Mesodermal cell (in vitro differentiated cells): ENCODE measurements at regions not wholly inside any gene's neighbourhood (a gene's known extent, or its start where the extent isn't known, plus 50 kb on each side); places are given as distances from the start of the nearest gene placed in this dataset.

Experiments
- H3K27ac ChIP-seq: 2 replicates; pipeline ENCODE4 v1.7.0; 2013; ENCODE audit warnings: mild to moderate bottlenecking, low read depth, low read length, moderate library complexity; ENCODE audit not compliant: severe bottlenecking
- H3K36me3 ChIP-seq: 2 replicates; pipeline ENCODE4 v1.7.1; 2013; ENCODE audit warnings: mild to moderate bottlenecking, low read length, moderate library complexity; ENCODE audit not compliant: control insufficient read depth, insufficient read depth
- H3K4me1 ChIP-seq: one replicate; pipeline ENCODE4 v1.7.1; 2013; ENCODE audit warnings: mild to moderate bottlenecking, low read length; ENCODE audit not compliant: insufficient read depth, control insufficient read depth, poor library complexity, severe bottlenecking
- H3K4me3 ChIP-seq: 2 replicates; pipeline ENCODE4 v1.7.0; 2013; ENCODE audit warnings: low read length, control low read depth, mild to moderate bottlenecking; ENCODE audit not compliant: insufficient read depth, poor library complexity, severe bottlenecking; ENCODE audit errors: extremely low read depth
- H3K9me3 ChIP-seq: 2 replicates; pipeline ENCODE4 v1.7.1; 2013; ENCODE audit warnings: mild to moderate bottlenecking, low read length, moderate library complexity; ENCODE audit not compliant: control insufficient read depth
- WGBS, 2 experiments: methylation state at CpG; one replicate each; pipeline ENCODE4 v1.1.5; 2013; ENCODE audit warnings: missing lambda C conversion rate in 2 of 2; ENCODE audit not compliant: insufficient coverage in 2 of 2; 5-methylcytosine and 5-hydroxymethylcytosine counted together

GRCh38 chr4:56259655-56260054 is 127.6 kb downstream of the AASDH start:
- peaks cover 9% of the 10 kb centered on the region for H3K4me1 ChIP-seq
- 61 to 85% methylated on average over 2 of the region's 2 CpGs for whole genome bisulfite sequencing, 2 experiments
- no peaks in the 10 kb centered on the region for H3K9me3 ChIP-seq
- no peaks in the 10 kb centered on the region for H3K36me3 ChIP-seq
- no peak overlapping the region for H3K27ac ChIP-seq
- H3K4me3 ChIP-seq: no peak overlapping the region

DNA sequence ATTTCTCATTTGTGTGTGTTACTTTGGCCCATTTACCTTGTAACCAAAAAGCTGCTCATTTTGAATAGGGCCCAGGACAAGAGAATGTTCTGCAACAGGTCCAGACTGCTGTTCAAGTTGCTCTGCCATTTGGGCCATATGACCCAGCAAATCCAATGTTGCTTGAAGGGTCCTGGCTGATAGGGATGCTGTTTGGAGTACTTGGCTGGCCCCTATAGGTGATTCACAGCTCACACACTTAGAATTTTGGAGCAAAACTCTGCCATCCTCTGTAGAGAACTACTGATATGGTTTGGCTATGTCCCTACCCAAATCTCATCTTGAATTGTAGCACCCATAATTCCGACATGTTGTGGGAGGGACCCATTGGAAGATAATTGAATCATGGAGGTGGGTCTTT is 131.5 kb downstream of the AASDH start:
- peaks cover 9% of the 10 kb centered on the region for H3K4me1 ChIP-seq
- WGBS, 2 experiments: 80% methylated on average over 1 of the region's 1 CpG; no CpG with 5 or more reads in 1 of the 2 experiments
- no peak overlapping the region for H3K4me3 ChIP-seq
- no peaks in the 10 kb centered on the region for H3K9me3 ChIP-seq
- no peaks in the 10 kb centered on the region for H3K36me3 ChIP-seq
- no peak overlapping the region for H3K27ac ChIP-seq

- no peaks in the 10 kb centered on the region for H3K36me3 ChIP-seq
- WGBS, 2 experiments: 91 to 100% methylated on average over 2 to 3 of the region's 4 CpGs
- H3K9me3 ChIP-seq: no peaks in the 10 kb centered on the region
- peaks cover 2% of the 10 kb centered on the region for H3K4me1 ChIP-seq
- H3K4me3 ChIP-seq: no peak overlapping the region
- H3K27ac ChIP-seq: no peak overlapping the region
Observed at GRCh38 chr4:56253666-56254305, 133.5 kb downstream of the AASDH start.

- Histone ChIP-seq H3K36me3 (no peaks in the 10 kb centered on the region), H3K4me3 (no peak overlapping the region), H3K4me1 (no peaks in the 10 kb centered on the region), H3K27ac (no peak overlapping the region), H3K9me3 (no peaks in the 10 kb centered on the region)
- 90 to 100% methylated on average over 2 to 3 of the region's 4 CpGs for WGBS, 2 experiments
Observed at GRCh38 chr4:56252561-56253152, 134.6 kb downstream of the AASDH start.

DNA sequence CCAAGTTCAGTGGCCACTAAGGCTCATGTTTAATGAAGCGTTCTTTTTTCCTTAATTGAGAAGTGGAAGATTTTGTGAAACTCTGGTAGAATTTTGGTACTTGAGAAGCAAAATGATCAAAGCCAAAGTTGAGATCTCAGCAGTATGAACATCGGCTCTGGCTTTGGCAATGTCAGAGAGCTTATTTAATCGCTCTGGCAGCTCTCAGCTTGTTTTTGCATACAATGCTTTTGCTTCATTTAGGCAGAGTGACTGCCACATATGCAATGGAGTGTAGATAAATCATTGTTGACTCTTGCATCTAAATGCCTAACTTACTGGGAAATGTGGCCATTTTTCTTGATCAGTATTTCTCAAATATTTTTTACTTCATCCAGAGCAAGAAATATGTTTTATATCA is 135.7 kb downstream of the AASDH start:
- Histone ChIP-seq H3K4me1 (no peaks in the 10 kb centered on the region), H3K4me3 (no peak overlapping the region), H3K9me3 (no peaks in the 10 kb centered on the region), H3K36me3 (no peaks in the 10 kb centered on the region), H3K27ac (no peak overlapping the region)
- WGBS, 2 experiments: 92 to 97% methylated on average over 3 of the region's 3 CpGs

DNA sequence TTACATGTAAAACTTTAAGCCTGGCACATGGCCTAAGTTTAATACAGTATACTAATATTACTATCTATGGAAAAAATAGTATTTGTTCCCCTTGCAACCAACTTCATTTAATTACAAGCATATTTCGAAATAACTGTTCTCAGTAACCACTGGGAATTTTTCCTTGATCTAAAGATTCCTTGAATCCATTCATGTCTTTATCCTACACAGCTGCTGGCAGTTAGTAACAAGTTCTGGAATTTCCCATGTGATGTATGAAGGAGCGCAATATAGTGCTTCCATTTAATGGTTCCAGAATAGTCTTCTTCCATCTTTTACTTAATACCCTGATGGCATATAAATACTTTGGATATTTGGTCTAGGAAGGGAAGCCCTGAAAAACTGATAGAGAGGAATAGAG is 136.5 kb downstream of the AASDH start:
- Histone ChIP-seq H3K4me3 (no peak overlapping the region), H3K4me1 (no peaks in the 10 kb centered on the region), H3K27ac (no peak overlapping the region), H3K9me3 (no peaks in the 10 kb centered on the region), H3K36me3 (no peaks in the 10 kb centered on the region)
- WGBS, 2 experiments: no CpG with 5 or more reads among the region's 2 CpGs

DNA sequence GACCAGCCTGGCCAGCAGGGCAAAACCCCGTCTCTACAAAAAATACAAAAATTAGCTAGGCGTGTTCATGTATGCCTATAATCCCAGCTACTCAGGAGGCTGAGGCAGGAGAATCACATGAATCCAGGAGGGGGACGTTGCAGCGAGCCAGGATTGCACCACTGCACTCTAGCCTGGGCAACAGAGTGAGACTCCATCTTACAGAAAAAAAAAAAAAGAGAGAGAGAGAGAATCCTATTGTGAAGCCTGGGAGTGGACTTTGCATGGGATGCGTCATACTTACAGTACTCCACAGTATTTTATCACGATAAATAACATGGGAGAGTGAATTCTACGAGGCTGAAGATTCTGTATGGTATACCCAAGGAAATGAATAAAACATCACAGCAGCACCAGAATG is 139.6 kb downstream of the AASDH start:
- no peak overlapping the region for H3K27ac ChIP-seq
- no peak overlapping the region for H3K4me3 ChIP-seq
- peaks cover 3% of the 10 kb centered on the region for H3K4me1 ChIP-seq
- 91 to 93% methylated on average over 2 to 4 of the region's 7 CpGs for WGBS, 2 experiments
- no peaks in the 10 kb centered on the region for H3K9me3 ChIP-seq
- H3K36me3 ChIP-seq: no peaks in the 10 kb centered on the region

GRCh38 chr4:56246233-56246610 is 141.1 kb downstream of the AASDH start:
- H3K36me3 ChIP-seq: no peaks in the 10 kb centered on the region
- H3K4me1 ChIP-seq: peaks cover 4% of the 10 kb centered on the region
- no peaks in the 10 kb centered on the region for H3K9me3 ChIP-seq
- 75 to 77% methylated on average over 2 of the region's 3 CpGs for WGBS, 2 experiments
- H3K27ac ChIP-seq: no peak overlapping the region
- H3K4me3 ChIP-seq: no peak overlapping the region

GRCh38 chr4:56245547-56246232 is 141.6 kb downstream of the AASDH start:
- H3K36me3 ChIP-seq: no peaks in the 10 kb centered on the region
- H3K4me1 ChIP-seq: peaks cover 8% of the 10 kb centered on the region
- no peaks in the 10 kb centered on the region for H3K9me3 ChIP-seq
- WGBS, 2 experiments: 53% methylated on average over 2 of the region's 2 CpGs; no CpG with 5 or more reads in 1 of the 2 experiments
- no peak overlapping the region for H3K27ac ChIP-seq
- no peak overlapping the region for H3K4me3 ChIP-seq

GRCh38 chr4:56244681-56245080 is 142.6 kb downstream of the AASDH start:
- Histone ChIP-seq H3K4me1 (peaks cover 8% of the 10 kb centered on the region), H3K4me3 (no peak overlapping the region), H3K27ac (no peak overlapping the region), H3K36me3 (no peaks in the 10 kb centered on the region), H3K9me3 (no peaks in the 10 kb centered on the region)

- Histone ChIP-seq H3K4me1 (peaks cover 8% of the 10 kb centered on the region), H3K9me3 (no peaks in the 10 kb centered on the region), H3K4me3 (no peak overlapping the region), H3K27ac (peak overlapping the region; percentile 10), H3K36me3 (no peaks in the 10 kb centered on the region)
- WGBS, 2 experiments: 82 to 88% methylated on average over 2 of the region's 2 CpGs
Observed at GRCh38 chr4:56243107-56243506, 144.2 kb downstream of the AASDH start.
